Gastrocnemius medialis (tissue), 4 donors: ENCODE measurements at regions not wholly inside any gene's neighbourhood (a gene's known extent, or its start where the extent isn't known, plus 50 kb on each side); places are given as distances from the start of the nearest gene placed in this dataset.
"Not testable (repeated sequence)": the region's sequence is repeated elsewhere in the genome, so short reads cannot be mapped to it uniquely, and the experiment has no call there.

Experiments used
- ATAC-seq, 2 donors: fragments of 150-250 bp; one replicate each; pipeline ENCODE4 v1.9.1; 2016
- DNase-seq, 2 donors: peaks; one replicate each; pipeline ENCODE4 v3.0.0-alpha.2; 2019
- H3K27ac ChIP-seq, 4 donors: fragments of 200-600 bp; sonication (generic); 1 replicate in 1 of 4; 2 replicates in 3 of 4; pipeline ENCODE4 v1.5.1; 2016 to 2018; ENCODE audit warnings: mild to moderate bottlenecking in 2 of 4, moderate library complexity in 1 of 4
- H3K27me3 ChIP-seq, 3 donors: fragments of 200-600 bp; sonication (generic) in 2 of 3; 1 replicate in 1 of 3; 2 replicates in 2 of 3; pipeline versions ENCODE4 v1.5.1 to v1.6.0; 2016 to 2019; ENCODE audit warnings: mild to moderate bottlenecking in 1 of 3, moderate library complexity in 1 of 3
- H3K36me3 ChIP-seq, 2 donors: fragments of 200-600 bp; sonication (generic) in 1 of 2; one replicate each; pipeline ENCODE4 v1.5.1; 2017 to 2018
- H3K4me1 ChIP-seq, 2 donors: fragments of 200-600 bp; sonication (generic) in 1 of 2; one replicate each; pipeline ENCODE4 v1.5.1; 2016 to 2017; ENCODE audit warnings: mild to moderate bottlenecking in 2 of 2
- H3K4me3 ChIP-seq, 4 donors: fragments of 200-600 bp; sonication (generic) in 3 of 4; 1 replicate in 1 of 4; 2 replicates in 3 of 4; pipeline ENCODE4 v1.5.1; 2016 to 2019; ENCODE audit warnings: mild to moderate bottlenecking in 2 of 4
- H3K9me3 ChIP-seq, 3 donors: fragments of 200-600 bp; sonication (generic) in 2 of 3; 1 replicate in 1 of 3; 2 replicates in 2 of 3; pipeline ENCODE4 v1.5.1; 2016 to 2019
- POLR2A ChIP-seq, 2 donors: fragments of 450-650 bp; IDR thresholded peaks; one replicate each; pipeline ENCODE4 v1.6.1; 2017; ENCODE audit warnings: antibody characterized with exemption in 2 of 2, mild to moderate bottlenecking in 2 of 2, moderate library complexity in 2 of 2
- in situ Hi-C, 4 donors: fragments of 200-750 bp; cut with MboI; loops; one replicate each; pipeline versions ENCODE4 v1.15.0 to v1.8.0; 2017; ENCODE audit warnings: low sequenced_read_pairs in 4 of 4
- intact Hi-C: fragments of 100-400 bp; cut with DNase I; formaldehyde crosslinking; loops from one replicate; pipeline ENCODE4 v1.15.1; 2023; ENCODE audit warnings: low total_unique reads
- TF ChIP-seq, protein P1 (sequence below), 5 experiments: fragments of 450-650 bp in 3 of 5; fragments of 200-600 bp in 2 of 5; sonication (generic) in 2 of 5; IDR thresholded peaks in 4 of 5; conservative IDR thresholded peaks in 1 of 5; 1 replicate in 4 of 5; 2 replicates in 1 of 5; pipeline ENCODE4 v1.5.1; 2016 to 2019; ENCODE audit warnings: antibody characterized with exemption in 5 of 5, mild to moderate bottlenecking in 3 of 5, moderate library complexity in 3 of 5

DNA sequence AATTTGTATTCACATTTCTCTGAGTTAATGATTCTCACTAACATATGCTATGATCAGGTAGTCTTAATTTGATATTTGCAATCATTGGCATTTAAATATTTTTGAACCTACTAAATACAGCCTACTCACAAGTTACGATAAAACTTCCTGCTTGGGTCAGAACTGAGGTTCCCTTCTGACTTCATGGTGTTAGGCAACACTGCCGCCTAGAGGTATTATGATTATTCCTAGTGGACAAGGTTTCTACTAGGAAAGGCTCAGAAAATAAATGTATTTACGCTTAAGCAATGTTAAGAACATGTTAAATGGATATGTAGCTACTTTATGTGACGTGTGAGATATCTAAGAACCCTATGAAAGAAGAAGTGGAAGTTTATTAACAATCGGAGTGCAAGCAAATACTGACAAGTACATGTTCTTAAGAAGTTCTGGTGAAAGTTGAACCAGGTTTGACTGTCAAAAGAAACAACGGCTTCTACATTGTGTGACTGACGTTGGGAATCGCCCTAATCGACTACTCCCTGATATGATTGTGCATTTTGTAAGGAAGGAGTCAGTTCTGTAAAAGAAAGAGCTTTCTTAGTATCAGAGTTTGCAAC lies 1395.8 kb downstream of the SLITRK5 start:
- H3K4me3 ChIP-seq, result no peak overlapping the region
- H3K27me3 ChIP-seq, result no peaks in the 10 kb centered on the region
- ATAC-seq, result no peak
- H3K9me3 ChIP-seq, result no peaks in the 10 kb centered on the region
- in situ Hi-C loops, result no loop called here
- no peak for DNase-seq
- no peak overlapping the region for H3K27ac ChIP-seq
- no peaks in the 10 kb centered on the region for H3K4me1 ChIP-seq
- intact Hi-C loops, result no loop called here
- H3K36me3 ChIP-seq, result no peaks in the 10 kb centered on the region
- TF ChIP-seq, protein P1, sequence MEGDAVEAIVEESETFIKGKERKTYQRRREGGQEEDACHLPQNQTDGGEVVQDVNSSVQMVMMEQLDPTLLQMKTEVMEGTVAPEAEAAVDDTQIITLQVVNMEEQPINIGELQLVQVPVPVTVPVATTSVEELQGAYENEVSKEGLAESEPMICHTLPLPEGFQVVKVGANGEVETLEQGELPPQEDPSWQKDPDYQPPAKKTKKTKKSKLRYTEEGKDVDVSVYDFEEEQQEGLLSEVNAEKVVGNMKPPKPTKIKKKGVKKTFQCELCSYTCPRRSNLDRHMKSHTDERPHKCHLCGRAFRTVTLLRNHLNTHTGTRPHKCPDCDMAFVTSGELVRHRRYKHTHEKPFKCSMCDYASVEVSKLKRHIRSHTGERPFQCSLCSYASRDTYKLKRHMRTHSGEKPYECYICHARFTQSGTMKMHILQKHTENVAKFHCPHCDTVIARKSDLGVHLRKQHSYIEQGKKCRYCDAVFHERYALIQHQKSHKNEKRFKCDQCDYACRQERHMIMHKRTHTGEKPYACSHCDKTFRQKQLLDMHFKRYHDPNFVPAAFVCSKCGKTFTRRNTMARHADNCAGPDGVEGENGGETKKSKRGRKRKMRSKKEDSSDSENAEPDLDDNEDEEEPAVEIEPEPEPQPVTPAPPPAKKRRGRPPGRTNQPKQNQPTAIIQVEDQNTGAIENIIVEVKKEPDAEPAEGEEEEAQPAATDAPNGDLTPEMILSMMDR (IDR thresholded peaks at IDR 0.05 in 4 of 5, conservative IDR thresholded peaks at IDR 0.05 in 1 of 5), result peak in 1 of 5 experiments; percentile 8
- no peak for TF ChIP-seq POLR2A (IDR thresholded peaks at IDR 0.05)

GRCh38 chr13:89072979-89073378 lies 1401.8 kb downstream of the SLITRK5 start:
- in situ Hi-C loops, result no loop called here
- no peak for DNase-seq
- intact Hi-C loops, result no loop called here

GRCh38 chr13:89076622-89077021 lies 1405.5 kb downstream of the SLITRK5 start:
- Histone ChIP-seq H3K27ac (no peak overlapping the region), H3K27me3 (no peaks in the 10 kb centered on the region), H3K4me1 (no peaks in the 10 kb centered on the region), H3K36me3 (no peaks in the 10 kb centered on the region), H3K9me3 (no peaks in the 10 kb centered on the region), H3K4me3 (no peak overlapping the region)
- in situ Hi-C loops, result no loop called here
- DNase-seq, result no peak
- intact Hi-C loops, result no loop called here
- TF ChIP-seq POLR2A (IDR thresholded peaks at IDR 0.05), result no peak
- TF ChIP-seq, protein P1 (IDR thresholded peaks at IDR 0.05 in 4 of 5, conservative IDR thresholded peaks at IDR 0.05 in 1 of 5), result no peak
- no peak for ATAC-seq

More at GRCh38 chr13:89072979-89073378, 1401.8 kb downstream of the SLITRK5 start:
- H3K36me3 ChIP-seq, result no peaks in the 10 kb centered on the region
- no peak overlapping the region for H3K27ac ChIP-seq
- H3K4me3 ChIP-seq, result no peak overlapping the region
- no peaks in the 10 kb centered on the region for H3K9me3 ChIP-seq
- no peaks in the 10 kb centered on the region for H3K27me3 ChIP-seq
- no peak for ATAC-seq
- TF ChIP-seq, protein P1 (IDR thresholded peaks at IDR 0.05 in 4 of 5, conservative IDR thresholded peaks at IDR 0.05 in 1 of 5), result no peak
- TF ChIP-seq POLR2A (IDR thresholded peaks at IDR 0.05), result no peak
- no peaks in the 10 kb centered on the region for H3K4me1 ChIP-seq

GRCh38 chr13:89082623-89083022 lies 1411.5 kb downstream of the SLITRK5 start:
- Histone ChIP-seq H3K36me3 (no peaks in the 10 kb centered on the region), H3K4me1 (no peaks in the 10 kb centered on the region), H3K27ac (no peak overlapping the region), H3K4me3 (no peak overlapping the region), H3K27me3 (no peaks in the 10 kb centered on the region), H3K9me3 (no peaks in the 10 kb centered on the region)
- intact Hi-C loops, result no loop called here
- TF ChIP-seq, protein P1 (IDR thresholded peaks at IDR 0.05 in 4 of 5, conservative IDR thresholded peaks at IDR 0.05 in 1 of 5), result no peak
- TF ChIP-seq POLR2A (IDR thresholded peaks at IDR 0.05), result no peak
- no peak for ATAC-seq
- in situ Hi-C loops, result no loop called here
- no peak for DNase-seq

GRCh38 chr13:89088107-89088506 lies 1416.9 kb downstream of the SLITRK5 start:
- H3K4me3 ChIP-seq, H3K27me3 ChIP-seq, H3K4me1 ChIP-seq, H3K27ac ChIP-seq, DNase-seq, H3K9me3 ChIP-seq, intact Hi-C loops, ATAC-seq, in situ Hi-C loops, H3K36me3 ChIP-seq: not testable (repeated sequence)
